Urothelium cell line (cell line): ENCODE measurements at regions not wholly inside any gene's neighbourhood (a gene's known extent, or its start where the extent isn't known, plus 50 kb on each side); places are given as distances from the start of the nearest gene placed in this dataset.

ENCODE experiments used
- DNase-seq: peaks from one replicate; pipeline ENCODE4 v3.0.0; 2011; ENCODE audit warnings: low spot score, mixed read lengths
- FAIRE-seq: peaks from 2 replicates; lab custom pipeline; 2011; peaks lifted over from hg19 to GRCh38; lab: Jason Lieb, UNC

GRCh38 chr12:111201495-111202236 is 167.2 kb downstream of the PHETA1 start:
- DNase-seq (no peak), FAIRE-seq (peak; percentile 23)

GRCh38 chr12:111201036-111201435 is 167.9 kb downstream of the PHETA1 start:
- no peak for FAIRE-seq
- DNase-seq: no peak

GRCh38 chr12:111197376-111197944 is 171.4 kb downstream of the PHETA1 start:
- no peak for FAIRE-seq
- DNase-seq: no peak

- FAIRE-seq: no peak
- no peak for DNase-seq
Measured at GRCh38 chr12:111196532-111196931, 172.4 kb downstream of the PHETA1 start.

GRCh38 chr12:111195316-111195715 is 173.6 kb downstream of the PHETA1 start:
- DNase-seq (no peak), FAIRE-seq (no peak)

GRCh38 chr12:111194703-111195051 is 174.2 kb downstream of the PHETA1 start:
- no peak for FAIRE-seq
- DNase-seq: no peak

GRCh38 chr12:111193977-111194702 is 174.8 kb downstream of the PHETA1 start:
- no peak for DNase-seq
- FAIRE-seq: no peak

- FAIRE-seq (no peak), DNase-seq (no peak)
Measured at GRCh38 chr12:111193496-111193895, 175.4 kb downstream of the PHETA1 start.

- FAIRE-seq: no peak
Measured at GRCh38 chr12:111193067-111193466, 175.8 kb downstream of the PHETA1 start.

GRCh38 chr12:111192647-111193046 is 176.2 kb downstream of the PHETA1 start:
- DNase-seq (no peak), FAIRE-seq (no peak)

More at GRCh38 chr12:111193067-111193466, 175.8 kb downstream of the PHETA1 start:
- DNase-seq: no peak

GRCh38 chr12:111190741-111191526 is 178.0 kb downstream of the PHETA1 start:
- FAIRE-seq (no peak), DNase-seq (no peak)

- DNase-seq (no peak), FAIRE-seq (no peak)
Measured at GRCh38 chr12:111189792-111190191, 179.1 kb downstream of the PHETA1 start.

GRCh38 chr12:111188436-111188835 is 180.5 kb downstream of the PHETA1 start:
- no peak for FAIRE-seq
- DNase-seq: no peak

GRCh38 chr12:111186347-111186746 is 182.5 kb downstream of the PHETA1 start:
- FAIRE-seq: no peak

GRCh38 chr12:111185889-111186227 is 183.0 kb downstream of the PHETA1 start:
- DNase-seq (no peak), FAIRE-seq (no peak)

More at GRCh38 chr12:111186347-111186746, 182.5 kb downstream of the PHETA1 start:
- no peak for DNase-seq

- FAIRE-seq (no peak), DNase-seq (no peak)
Measured at GRCh38 chr12:111185206-111185888, 183.5 kb downstream of the PHETA1 start.

GRCh38 chr12:111184161-111184560 is 184.7 kb downstream of the PHETA1 start:
- FAIRE-seq (no peak), DNase-seq (no peak)

- no peak for DNase-seq
- FAIRE-seq: no peak
Measured at GRCh38 chr12:111183094-111183493, 185.8 kb downstream of the PHETA1 start.

GRCh38 chr12:111182382-111182781 is 186.5 kb downstream of the PHETA1 start:
- DNase-seq: no peak
- no peak for FAIRE-seq

- FAIRE-seq (no peak), DNase-seq (peak; percentile 31)
Measured at GRCh38 chr12:111181143-111181726, 187.7 kb downstream of the PHETA1 start.
